CD8-positive, alpha-beta memory T cell (primary cell): ENCODE measurements at regions not wholly inside any gene's neighbourhood (a gene's known extent, or its start where the extent isn't known, plus 50 kb on each side); places are given as distances from the start of the nearest gene placed in this dataset.

Source experiments
- CTCF ChIA-PET: fragments of 350-600 bp; sonication (Branson Sonifier 250); formaldehyde crosslinking; loops from one replicate; lab custom pipeline; 2021; ENCODE audit warnings: antibody characterized with exemption; lab: Charles Lee
- POLR2A ChIA-PET: fragments of 350-600 bp; sonication (Branson Sonifier 250); formaldehyde crosslinking; loops from one replicate; lab custom pipeline; 2021; ENCODE audit warnings: antibody characterized with exemption; lab: Charles Lee
- DNase-seq, 5 donors: peaks; one replicate each; pipeline versions ENCODE4 v3.0.0 to v3.0.0-alpha.2; 2020 to 2022; ENCODE audit warnings: mixed read lengths in 1 of 5
- H3K27ac ChIP-seq: one replicate; pipeline ENCODE4 v1.7.0; 2013; ENCODE audit warnings: low read depth, mild to moderate bottlenecking, low read length, moderate library complexity
- H3K27me3 ChIP-seq: 2 replicates; pipeline ENCODE4 v1.7.0; 2013; ENCODE audit warnings: low read length, mild to moderate bottlenecking; ENCODE audit not compliant: insufficient read depth, poor library complexity, severe bottlenecking
- H3K36me3 ChIP-seq: 2 replicates; pipeline ENCODE4 v1.7.0; 2013; ENCODE audit warnings: mild to moderate bottlenecking, low read length, moderate library complexity; ENCODE audit not compliant: insufficient read depth
- H3K4me1 ChIP-seq: 2 replicates; pipeline ENCODE4 v1.7.0; 2013; ENCODE audit warnings: mild to moderate bottlenecking, low read length, moderate library complexity; ENCODE audit not compliant: insufficient read depth
- H3K4me3 ChIP-seq: 2 replicates; pipeline ENCODE4 v1.7.0; 2013; ENCODE audit warnings: mild to moderate bottlenecking, low read length
- H3K9me3 ChIP-seq: 2 replicates; pipeline ENCODE4 v1.7.0; 2013; ENCODE audit warnings: mild to moderate bottlenecking, low read length
- H3K27ac Mint-ChIP-seq, 8 donors: one replicate each; pipeline ENCODE4 v1.8.0; 2020 to 2021; ENCODE audit warnings: mixed read lengths in 8 of 8, mild to moderate bottlenecking in 6 of 8, inconsistent platforms in 3 of 8, moderate library complexity in 3 of 8
- H3K27me3 Mint-ChIP-seq, 2 donors: one replicate each; pipeline ENCODE4 v1.8.0; 2020 to 2021; ENCODE audit warnings: mixed read lengths in 2 of 2, mild to moderate bottlenecking in 1 of 2, moderate library complexity in 1 of 2
- H3K36me3 Mint-ChIP-seq, 3 donors: one replicate each; pipeline ENCODE4 v1.8.0; 2020 to 2021; ENCODE audit warnings: mixed read lengths in 3 of 3, inconsistent platforms in 1 of 3, mild to moderate bottlenecking in 1 of 3
- H3K4me1 Mint-ChIP-seq, 3 donors: one replicate each; pipeline ENCODE4 v1.8.0; 2020 to 2021; ENCODE audit warnings: mixed read lengths in 3 of 3, inconsistent platforms in 1 of 3, mild to moderate bottlenecking in 1 of 3
- H3K4me3 Mint-ChIP-seq, 7 donors: one replicate each; pipeline ENCODE4 v1.8.0; 2020 to 2021; ENCODE audit warnings: mixed read lengths in 7 of 7, mild to moderate bottlenecking in 6 of 7, moderate library complexity in 4 of 7, inconsistent platforms in 2 of 7
- H3K9me3 Mint-ChIP-seq, 5 donors: one replicate each; pipeline ENCODE4 v1.8.0; 2020 to 2022; ENCODE audit warnings: mixed read lengths in 5 of 5, mild to moderate bottlenecking in 3 of 5, moderate library complexity in 2 of 5, inconsistent platforms in 1 of 5

GRCh38 chr2:146457221-146457620, 1387.6 kb upstream of the ACVR2A start:
- peaks cover 2 to 14% (median 10%) of the 10 kb centered on the region in 5 donors for H3K9me3 Mint-ChIP-seq
- Histone ChIP-seq H3K4me3 (no peak overlapping the region), H3K27me3 (no peaks in the 10 kb centered on the region), H3K4me1 (no peaks in the 10 kb centered on the region), H3K9me3 (no peaks in the 10 kb centered on the region), H3K36me3 (no peaks in the 10 kb centered on the region), H3K27ac (no peak overlapping the region)
- H3K36me3 Mint-ChIP-seq = peaks cover 0 to 3% (median 0%) of the 10 kb centered on the region in 3 donors
- POLR2A ChIA-PET = no interaction called here
- H3K4me1 Mint-ChIP-seq = no peaks in the 10 kb centered on the region
- no peak overlapping the region for H3K4me3 Mint-ChIP-seq
- no peak overlapping the region for H3K27ac Mint-ChIP-seq
- CTCF ChIA-PET = no interaction called here
- no peak for DNase-seq
- no peaks in the 10 kb centered on the region for H3K27me3 Mint-ChIP-seq

GRCh38 chr2:146455325-146455724, 1389.5 kb upstream of the ACVR2A start:
- H3K4me1 Mint-ChIP-seq = no peaks in the 10 kb centered on the region
- no peaks in the 10 kb centered on the region for H3K4me1 ChIP-seq
- H3K27me3 ChIP-seq = no peaks in the 10 kb centered on the region
- H3K27ac Mint-ChIP-seq = peak overlapping the region in 1 of 8 donors; percentile 72
- ChIA-PET CTCF (no interaction called here), POLR2A (no interaction called here)
- no peaks in the 10 kb centered on the region for H3K9me3 ChIP-seq
- H3K27ac ChIP-seq = no peak overlapping the region
- no peak overlapping the region for H3K4me3 Mint-ChIP-seq
- DNase-seq = no peak
- H3K36me3 ChIP-seq = no peaks in the 10 kb centered on the region
- H3K27me3 Mint-ChIP-seq = no peaks in the 10 kb centered on the region
- no peak overlapping the region for H3K4me3 ChIP-seq
- peaks cover 2 to 8% (median 7%) of the 10 kb centered on the region in 5 donors for H3K9me3 Mint-ChIP-seq
- H3K36me3 Mint-ChIP-seq = peaks cover 0 to 3% (median 0%) of the 10 kb centered on the region in 3 donors

DNA sequence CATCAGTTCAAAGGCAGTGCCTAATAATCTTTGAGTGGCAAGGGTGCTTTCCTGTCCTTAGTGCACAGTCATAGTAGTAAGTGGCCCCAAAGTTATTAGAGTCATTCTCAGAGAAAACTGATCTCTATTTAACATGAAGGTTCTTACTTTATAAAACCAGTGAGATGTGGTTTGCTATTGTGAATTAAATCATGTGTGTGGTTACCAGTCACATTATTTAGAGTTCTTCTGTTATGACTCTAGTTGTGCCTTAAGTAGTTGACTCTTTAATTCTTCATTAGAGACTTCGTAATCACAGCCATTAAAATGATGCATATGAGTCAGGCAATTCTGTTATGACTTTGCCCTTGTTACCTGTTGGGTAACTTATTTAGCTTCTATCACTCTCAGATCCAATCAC, 1392.9 kb upstream of the ACVR2A start:
- Histone ChIP-seq H3K36me3 (no peaks in the 10 kb centered on the region), H3K27ac (no peak overlapping the region), H3K4me3 (no peak overlapping the region), H3K9me3 (no peaks in the 10 kb centered on the region), H3K4me1 (no peaks in the 10 kb centered on the region), H3K27me3 (no peaks in the 10 kb centered on the region)
- no peak for DNase-seq
- Mint-ChIP-seq H3K36me3 (no peaks in the 10 kb centered on the region), H3K4me1 (no peaks in the 10 kb centered on the region), H3K27me3 (no peaks in the 10 kb centered on the region), H3K4me3 (no peak overlapping the region), H3K27ac (no peak overlapping the region), H3K9me3 (peaks cover 0 to 10% (median 2%) of the 10 kb centered on the region in 5 donors)
- CTCF ChIA-PET = no interaction called here
- POLR2A ChIA-PET = no interaction called here

- H3K27me3 Mint-ChIP-seq = no peaks in the 10 kb centered on the region
- H3K4me1 ChIP-seq = no peaks in the 10 kb centered on the region
- CTCF ChIA-PET = no interaction called here
- H3K36me3 Mint-ChIP-seq = no peaks in the 10 kb centered on the region
- H3K36me3 ChIP-seq = no peaks in the 10 kb centered on the region
- H3K9me3 ChIP-seq = no peaks in the 10 kb centered on the region
- H3K4me1 Mint-ChIP-seq = no peaks in the 10 kb centered on the region
- H3K27ac Mint-ChIP-seq = no peak overlapping the region
- H3K4me3 Mint-ChIP-seq = no peak overlapping the region
- DNase-seq = no peak
- no peak overlapping the region for H3K4me3 ChIP-seq
- H3K27ac ChIP-seq = no peak overlapping the region
- H3K9me3 Mint-ChIP-seq = peaks cover 0 to 5% (median 2%) of the 10 kb centered on the region in 5 donors
- no peaks in the 10 kb centered on the region for H3K27me3 ChIP-seq
- POLR2A ChIA-PET = no interaction called here
Observed at GRCh38 chr2:146450131-146450530, 1394.7 kb upstream of the ACVR2A start.

DNA sequence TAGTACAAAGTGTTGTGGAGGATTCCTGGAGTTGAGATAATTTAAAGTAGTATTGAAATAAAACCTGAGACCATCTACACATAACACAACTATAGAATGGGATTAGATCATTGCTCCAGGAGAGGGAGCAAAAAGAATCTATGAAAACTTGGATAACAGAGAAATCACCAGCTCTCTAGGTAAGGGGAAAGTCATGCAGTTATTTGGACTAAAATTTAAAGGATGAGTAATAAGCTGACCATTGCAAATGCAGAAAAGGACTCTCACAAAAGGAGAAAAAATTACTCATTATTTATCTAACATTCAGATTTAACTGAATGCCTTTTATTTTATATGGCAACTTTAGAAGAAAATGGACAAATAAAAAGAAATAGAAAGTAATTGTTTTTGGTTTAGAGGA, 1399.8 kb upstream of the ACVR2A start:
- no peaks in the 10 kb centered on the region for H3K27me3 Mint-ChIP-seq
- DNase-seq = no peak
- H3K9me3 ChIP-seq = no peaks in the 10 kb centered on the region
- no peak overlapping the region for H3K27ac ChIP-seq
- H3K9me3 Mint-ChIP-seq = peaks cover 0 to 22% (median 2%) of the 10 kb centered on the region in 5 donors
- no peak overlapping the region for H3K4me3 ChIP-seq
- no peaks in the 10 kb centered on the region for H3K27me3 ChIP-seq
- no peak overlapping the region for H3K27ac Mint-ChIP-seq
- ChIA-PET POLR2A (no interaction called here), CTCF (interaction anchor here (1.5 kb wide), 1 partner anchor 14 kb away, joined by 3 read pairs; no protein-coding TSS in a partner anchor)
- no peaks in the 10 kb centered on the region for H3K4me1 ChIP-seq
- no peak overlapping the region for H3K4me3 Mint-ChIP-seq
- H3K36me3 Mint-ChIP-seq = no peaks in the 10 kb centered on the region
- no peaks in the 10 kb centered on the region for H3K4me1 Mint-ChIP-seq
- H3K36me3 ChIP-seq = no peaks in the 10 kb centered on the region

- no peak overlapping the region for H3K27ac Mint-ChIP-seq
- H3K36me3 Mint-ChIP-seq = no peaks in the 10 kb centered on the region
- H3K4me3 ChIP-seq = no peak overlapping the region
- POLR2A ChIA-PET = no interaction called here
- no peak overlapping the region for H3K4me3 Mint-ChIP-seq
- H3K4me1 ChIP-seq = no peaks in the 10 kb centered on the region
- peaks cover 0 to 25% (median 0%) of the 10 kb centered on the region in 5 donors for H3K9me3 Mint-ChIP-seq
- H3K36me3 ChIP-seq = no peaks in the 10 kb centered on the region
- CTCF ChIA-PET = interaction anchor here (1.5 kb wide), 1 partner anchor 14 kb away, joined by 3 read pairs; no protein-coding TSS in a partner anchor
- H3K27ac ChIP-seq = no peak overlapping the region
- H3K9me3 ChIP-seq = no peaks in the 10 kb centered on the region
- no peaks in the 10 kb centered on the region for H3K27me3 Mint-ChIP-seq
- no peaks in the 10 kb centered on the region for H3K4me1 Mint-ChIP-seq
- no peak for DNase-seq
- no peaks in the 10 kb centered on the region for H3K27me3 ChIP-seq
Observed at GRCh38 chr2:146444085-146444484, 1400.7 kb upstream of the ACVR2A start.

DNA sequence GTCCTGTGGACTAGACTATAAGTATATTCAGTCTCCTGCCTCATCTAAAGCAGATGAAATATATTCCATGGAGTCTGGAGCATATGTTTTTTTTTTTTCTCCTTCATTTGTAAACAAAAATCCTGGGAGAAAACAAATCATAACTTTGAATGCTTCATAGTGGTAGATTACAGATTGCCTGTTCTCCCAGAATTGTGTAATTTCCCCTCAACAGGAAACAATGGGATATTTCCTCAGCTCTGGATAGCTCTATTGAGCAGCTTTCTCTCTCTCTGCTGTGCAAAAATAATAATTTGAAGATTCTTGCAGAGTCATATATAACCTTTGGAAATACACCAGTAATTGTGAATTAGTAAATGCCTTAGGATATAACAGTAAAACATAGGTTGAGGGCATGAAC, 1406.6 kb upstream of the ACVR2A start:
- Mint-ChIP-seq H3K27ac (no peak overlapping the region), H3K9me3 (peaks cover 0 to 40% (median 0%) of the 10 kb centered on the region in 5 donors), H3K27me3 (no peaks in the 10 kb centered on the region), H3K4me1 (no peaks in the 10 kb centered on the region), H3K4me3 (no peak overlapping the region), H3K36me3 (no peaks in the 10 kb centered on the region)
- CTCF ChIA-PET = no interaction called here
- DNase-seq = no peak
- Histone ChIP-seq H3K36me3 (no peaks in the 10 kb centered on the region), H3K27me3 (no peaks in the 10 kb centered on the region), H3K4me1 (no peaks in the 10 kb centered on the region), H3K4me3 (no peak overlapping the region), H3K27ac (no peak overlapping the region), H3K9me3 (no peaks in the 10 kb centered on the region)
- POLR2A ChIA-PET = no interaction called here

- H3K9me3 ChIP-seq = no peaks in the 10 kb centered on the region
- H3K4me1 ChIP-seq = no peaks in the 10 kb centered on the region
- Mint-ChIP-seq H3K9me3 (peaks cover 0 to 40% (median 0%) of the 10 kb centered on the region in 5 donors), H3K27ac (no peak overlapping the region), H3K4me1 (no peaks in the 10 kb centered on the region), H3K27me3 (no peaks in the 10 kb centered on the region), H3K4me3 (no peak overlapping the region), H3K36me3 (no peaks in the 10 kb centered on the region)
- H3K4me3 ChIP-seq = no peak overlapping the region
- no peak for DNase-seq
- no peak overlapping the region for H3K27ac ChIP-seq
- CTCF ChIA-PET = no interaction called here
- POLR2A ChIA-PET = no interaction called here
- no peaks in the 10 kb centered on the region for H3K27me3 ChIP-seq
- H3K36me3 ChIP-seq = no peaks in the 10 kb centered on the region
Observed at GRCh38 chr2:146437712-146438111, 1407.1 kb upstream of the ACVR2A start.
